Suprapubic skin (tissue), 4 donors: ENCODE measurements at regions not wholly inside any gene's neighbourhood (a gene's known extent, or its start where the extent isn't known, plus 50 kb on each side); places are given as distances from the start of the nearest gene placed in this dataset.

Experiments
- CTCF ChIP-seq, 2 donors: fragments of 200-600 bp in 1 of 2; fragments of 450-650 bp in 1 of 2; sonication (generic) in 1 of 2; IDR thresholded peaks; one replicate each; pipeline ENCODE4 v1.5.1; 2016 to 2019; ENCODE audit warnings: antibody characterized with exemption in 2 of 2, mild to moderate bottlenecking in 1 of 2, moderate library complexity in 1 of 2
- EP300 ChIP-seq: sonication (generic); formaldehyde crosslinking; IDR thresholded peaks from one replicate; pipeline ENCODE4 v1.6.1; 2017; ENCODE audit warnings: antibody characterized with exemption
- POLR2A ChIP-seq, 2 donors: fragments of 450-650 bp; IDR thresholded peaks; one replicate each; pipeline ENCODE4 v1.6.1; 2017; ENCODE audit warnings: antibody characterized with exemption in 2 of 2, mild to moderate bottlenecking in 2 of 2, moderate library complexity in 2 of 2
- POLR2AphosphoS5 ChIP-seq, 3 donors: sonication (generic); formaldehyde crosslinking; IDR thresholded peaks; one replicate each; pipeline ENCODE4 v1.6.1; 2017; ENCODE audit warnings: antibody characterized with exemption in 3 of 3

GRCh38 chr7:123352973-123353372, 153.2 kb upstream of the SLC13A1 start:
- no peak for TF ChIP-seq CTCF (IDR thresholded peaks at IDR 0.05)
- no peak for TF ChIP-seq POLR2AphosphoS5 (IDR thresholded peaks at IDR 0.05)
- no peak for TF ChIP-seq POLR2A (IDR thresholded peaks at IDR 0.05)
- no peak for TF ChIP-seq EP300
